Renal cortex interstitium (tissue), 11 donors: ENCODE measurements at regions not wholly inside any gene's neighbourhood (a gene's known extent, or its start where the extent isn't known, plus 50 kb on each side); places are given as distances from the start of the nearest gene placed in this dataset.
"Not testable (repeated sequence)": the region's sequence is repeated elsewhere in the genome, so short reads cannot be mapped to it uniquely, and the experiment has no call there.

Experiments used
- DNase-seq, 11 donors: peaks; one replicate each; pipeline ENCODE4 v3.0.0-alpha.2; 2013; ENCODE audit warnings: low read depth in 9 of 11, low spot score in 4 of 11; ENCODE audit errors: extremely low read depth in 1 of 11

- no peak for DNase-seq
These were observed 93.4 kb upstream of the CPM start for GRCh38 chr12:69026336-69026735.

- DNase-seq, result no peak
These were observed 94.5 kb upstream of the CPM start for GRCh38 chr12:69027411-69027881.

- DNase-seq, result no peak
These were observed 96.2 kb upstream of the CPM start for GRCh38 chr12:69028941-69029729.

GRCh38 chr12:69030321-69030720 is 97.3 kb upstream of the CPM start:
- DNase-seq, result no peak

- DNase-seq, result no peak
These were observed 103.6 kb upstream of the CPM start for GRCh38 chr12:69036533-69036932.

- DNase-seq, result no peak
These were observed 104.0 kb upstream of the CPM start for GRCh38 chr12:69036999-69037398.

GRCh38 chr12:69039911-69040310 is 106.9 kb upstream of the CPM start:
- DNase-seq, result no peak

GRCh38 chr12:69042557-69042956 is 109.6 kb upstream of the CPM start:
- no peak for DNase-seq

GRCh38 chr12:69042970-69043369 is 110.0 kb upstream of the CPM start:
- no peak for DNase-seq

- no peak for DNase-seq
These were observed 111.9 kb upstream of the CPM start for GRCh38 chr12:69044887-69045286.

- DNase-seq, result no peak
These were observed 112.5 kb upstream of the CPM start for GRCh38 chr12:69045430-69045829.

GRCh38 chr12:69046363-69046762 is 113.4 kb upstream of the CPM start:
- no peak for DNase-seq

GRCh38 chr12:69046920-69047319 is 113.9 kb upstream of the CPM start:
- DNase-seq, result no peak

- no peak for DNase-seq
These were observed 115.0 kb upstream of the CPM start for GRCh38 chr12:69047990-69048389.

- DNase-seq, result not testable (repeated sequence)
These were observed 116.9 kb upstream of the CPM start for GRCh38 chr12:69049855-69050254.

GRCh38 chr12:69052613-69053408 is 119.8 kb upstream of the CPM start:
- DNase-seq, result peak in 2 of 11 donors; percentile 22 to 39

- DNase-seq, result no peak
These were observed 121.5 kb upstream of the CPM start for GRCh38 chr12:69054343-69055056.

- DNase-seq, result no peak
These were observed 122.3 kb upstream of the CPM start for GRCh38 chr12:69055280-69055679.

- no peak for DNase-seq
These were observed 122.7 kb upstream of the CPM start for GRCh38 chr12:69055706-69056105.
